ENCODE measurements at regions not wholly inside any gene's neighbourhood (a gene's known extent, or its start where the extent isn't known, plus 50 kb on each side); places are given as distances from the start of the nearest gene placed in this dataset.

DNA sequence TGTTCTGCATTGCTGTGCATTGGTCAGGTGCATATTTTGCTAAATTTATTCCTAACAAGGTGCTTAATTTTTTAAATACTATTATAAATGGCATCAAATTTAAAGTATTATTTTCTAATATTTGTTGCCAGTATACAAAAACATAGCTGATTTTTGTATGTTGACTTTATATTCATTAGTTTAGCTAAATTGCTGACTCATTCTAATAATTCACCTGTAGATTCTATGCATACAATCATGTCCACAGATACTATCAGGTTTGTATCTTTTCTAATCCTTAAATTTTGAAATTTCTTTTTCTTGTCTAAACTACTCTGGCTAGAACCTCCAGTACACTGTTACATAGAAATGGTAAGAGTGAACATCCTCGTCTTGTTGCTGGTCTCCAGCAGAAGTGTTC, 657.6 kb downstream of the CCDC171 start:
- POLR2A ChIA-PET (ENCODE audit: unreplicated experiment): no interaction called here
- H3F3A ChIP-seq (ENCODE audit: insufficient read depth, low read depth): no peaks in the 10 kb centered on the region
- H3K9me2 ChIP-seq (ENCODE audit: insufficient read depth): no peaks in the 10 kb centered on the region
- no peak for DNase-seq
- no peaks in the 10 kb centered on the region for H3K79me2 ChIP-seq (ENCODE audit: low read depth)
- H3K27me3 ChIP-seq (ENCODE audit: insufficient read depth, low read depth): no peaks in the 10 kb centered on the region
- H3K36me3 ChIP-seq (ENCODE audit: low read depth): no peaks in the 10 kb centered on the region
- no peak overlapping the region for H3K4me3 ChIP-seq
- no peaks in the 10 kb centered on the region for H4K20me1 ChIP-seq (ENCODE audit: insufficient read depth)
- H3K4me2 ChIP-seq: no peak overlapping the region
- no peak overlapping the region for H3K27ac ChIP-seq
- CTCF ChIA-PET: no interaction called here
- H3K4me1 ChIP-seq (replicated peaks; ENCODE audit: insufficient read depth): no peaks in the 10 kb centered on the region
- no peak overlapping the region for H2AFZ ChIP-seq
- TF ChIP-seq, protein P1, sequence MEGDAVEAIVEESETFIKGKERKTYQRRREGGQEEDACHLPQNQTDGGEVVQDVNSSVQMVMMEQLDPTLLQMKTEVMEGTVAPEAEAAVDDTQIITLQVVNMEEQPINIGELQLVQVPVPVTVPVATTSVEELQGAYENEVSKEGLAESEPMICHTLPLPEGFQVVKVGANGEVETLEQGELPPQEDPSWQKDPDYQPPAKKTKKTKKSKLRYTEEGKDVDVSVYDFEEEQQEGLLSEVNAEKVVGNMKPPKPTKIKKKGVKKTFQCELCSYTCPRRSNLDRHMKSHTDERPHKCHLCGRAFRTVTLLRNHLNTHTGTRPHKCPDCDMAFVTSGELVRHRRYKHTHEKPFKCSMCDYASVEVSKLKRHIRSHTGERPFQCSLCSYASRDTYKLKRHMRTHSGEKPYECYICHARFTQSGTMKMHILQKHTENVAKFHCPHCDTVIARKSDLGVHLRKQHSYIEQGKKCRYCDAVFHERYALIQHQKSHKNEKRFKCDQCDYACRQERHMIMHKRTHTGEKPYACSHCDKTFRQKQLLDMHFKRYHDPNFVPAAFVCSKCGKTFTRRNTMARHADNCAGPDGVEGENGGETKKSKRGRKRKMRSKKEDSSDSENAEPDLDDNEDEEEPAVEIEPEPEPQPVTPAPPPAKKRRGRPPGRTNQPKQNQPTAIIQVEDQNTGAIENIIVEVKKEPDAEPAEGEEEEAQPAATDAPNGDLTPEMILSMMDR (conservative IDR thresholded peaks at IDR 0.05): no peak
- TF ChIP-seq EZH2 (IDR thresholded peaks at IDR 0.05; ENCODE audit: low read depth): no peak
- no TSS peak for BruUV-seq (replicated peaks)
- intact Hi-C loops (cut with micrococcal nuclease; ENCODE audit: unreplicated experiment): no loop called here
- no peaks in the 10 kb centered on the region for H3K9me3 ChIP-seq (ENCODE audit: insufficient read depth, low read depth)

DNA sequence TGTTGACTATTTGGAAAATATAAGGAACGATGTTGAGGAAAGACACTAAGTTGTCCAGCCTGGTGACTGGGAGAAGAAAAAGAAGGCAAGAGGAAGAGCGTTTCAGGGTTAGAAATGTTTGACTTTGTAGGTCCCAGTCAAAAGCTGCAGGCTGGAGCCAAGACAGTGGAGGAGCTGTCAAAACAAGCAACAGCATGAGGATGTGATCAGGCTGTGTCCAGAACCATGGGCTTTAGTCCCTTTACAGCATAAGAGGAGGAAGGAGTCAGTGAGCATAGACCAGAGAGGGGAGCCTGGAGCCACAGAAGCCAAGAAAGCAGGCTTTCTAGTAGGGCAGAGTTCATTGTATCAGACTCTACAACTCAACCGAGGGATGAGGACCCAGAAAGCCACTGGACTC, 658.5 kb downstream of the BNC2 start:
- Histone ChIP-seq H4K20me1 (ENCODE audit: insufficient read depth) (no peaks in the 10 kb centered on the region), H3K4me3 (no peak overlapping the region), H3K79me2 (ENCODE audit: low read depth) (no peaks in the 10 kb centered on the region), H3K27ac (no peak overlapping the region), H3K4me1 (replicated peaks; ENCODE audit: insufficient read depth) (no peaks in the 10 kb centered on the region), H3K4me2 (no peak overlapping the region), H2AFZ (no peak overlapping the region), H3K27me3 (ENCODE audit: insufficient read depth, low read depth) (no peaks in the 10 kb centered on the region), H3F3A (ENCODE audit: insufficient read depth, low read depth) (no peaks in the 10 kb centered on the region), H3K9me3 (ENCODE audit: insufficient read depth, low read depth) (no peaks in the 10 kb centered on the region), H3K9me2 (ENCODE audit: insufficient read depth) (no peaks in the 10 kb centered on the region), H3K36me3 (ENCODE audit: low read depth) (no peaks in the 10 kb centered on the region)
- no peak for DNase-seq
- no peak for TF ChIP-seq EZH2 (IDR thresholded peaks at IDR 0.05; ENCODE audit: low read depth)
- TF ChIP-seq, protein P1 (conservative IDR thresholded peaks at IDR 0.05): no peak
- CTCF ChIA-PET: no interaction called here
- intact Hi-C loops (cut with micrococcal nuclease; ENCODE audit: unreplicated experiment): no loop called here
- POLR2A ChIA-PET (ENCODE audit: unreplicated experiment): no interaction called here
- BruUV-seq (replicated peaks): no TSS peak

DNA sequence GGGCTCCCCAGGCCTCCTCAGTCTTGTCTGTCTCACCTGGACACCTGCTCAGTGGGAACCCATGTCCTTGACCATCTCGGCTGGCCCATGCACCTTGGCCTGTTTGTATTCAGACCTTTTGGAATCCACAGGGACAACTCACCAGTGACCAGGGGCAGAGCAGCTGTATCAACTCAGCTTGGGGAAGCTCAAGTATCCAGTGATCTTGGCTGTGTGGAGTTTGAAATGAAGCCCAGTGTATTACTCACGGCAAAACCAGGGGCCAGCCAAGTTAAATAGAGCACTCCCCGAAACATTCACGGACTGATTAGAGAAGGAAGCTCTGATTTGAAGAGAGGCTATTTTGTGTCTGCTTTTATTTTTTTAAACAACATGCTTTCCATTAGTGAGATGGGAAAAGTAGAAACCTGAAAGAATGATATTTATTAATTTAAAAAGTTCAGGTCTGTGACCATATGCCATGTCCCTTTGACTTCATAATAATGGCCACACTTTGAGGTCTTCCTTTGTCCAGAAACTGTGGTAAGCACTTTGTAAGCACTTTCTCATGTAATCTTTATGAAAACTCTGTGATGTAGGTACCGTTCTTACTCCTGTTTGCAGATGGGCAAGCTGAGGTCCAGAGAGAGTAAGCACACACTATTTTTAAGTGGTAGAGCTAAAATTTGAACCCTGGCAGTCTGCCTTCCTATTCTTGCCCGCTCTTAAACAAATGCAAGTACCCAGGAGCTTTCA, 656.5 kb downstream of the BNC2 start:
- no peak overlapping the region for H3K4me2 ChIP-seq
- no peaks in the 10 kb centered on the region for H3K4me1 ChIP-seq (replicated peaks; ENCODE audit: insufficient read depth)
- TF ChIP-seq EZH2 (IDR thresholded peaks at IDR 0.05; ENCODE audit: low read depth): no peak
- TF ChIP-seq, protein P1 (conservative IDR thresholded peaks at IDR 0.05): no peak
- no peaks in the 10 kb centered on the region for H3K79me2 ChIP-seq (ENCODE audit: low read depth)
- H4K20me1 ChIP-seq (ENCODE audit: insufficient read depth): no peaks in the 10 kb centered on the region
- H3K27ac ChIP-seq: no peak overlapping the region
- CTCF ChIA-PET: no interaction called here
- no peaks in the 10 kb centered on the region for H3K9me2 ChIP-seq (ENCODE audit: insufficient read depth)
- no peak overlapping the region for H2AFZ ChIP-seq
- no peaks in the 10 kb centered on the region for H3F3A ChIP-seq (ENCODE audit: insufficient read depth, low read depth)
- POLR2A ChIA-PET (ENCODE audit: unreplicated experiment): no interaction called here
- no peaks in the 10 kb centered on the region for H3K9me3 ChIP-seq (ENCODE audit: insufficient read depth, low read depth)
- DNase-seq: peak in 1 of 2 experiments; percentile 25
- H3K4me3 ChIP-seq: no peak overlapping the region
- no peaks in the 10 kb centered on the region for H3K36me3 ChIP-seq (ENCODE audit: low read depth)
- H3K27me3 ChIP-seq (ENCODE audit: insufficient read depth, low read depth): no peaks in the 10 kb centered on the region
- intact Hi-C loops (cut with micrococcal nuclease; ENCODE audit: unreplicated experiment): no loop called here
- BruUV-seq (replicated peaks): no TSS peak
